IPS-15b (cell line): ENCODE measurements at regions not wholly inside any gene's neighbourhood (a gene's known extent, or its start where the extent isn't known, plus 50 kb on each side); places are given as distances from the start of the nearest gene placed in this dataset.

ENCODE experiments used
- H3K27me3 ChIP-seq: one replicate; pipeline ENCODE4 v1.6.1; 2013; ENCODE audit warnings: low read length; ENCODE audit not compliant: control insufficient read depth, insufficient read depth
- H3K36me3 ChIP-seq: one replicate; pipeline ENCODE4 v1.6.1; 2013; ENCODE audit warnings: low read length; ENCODE audit not compliant: control insufficient read depth, insufficient read depth
- H3K4me1 ChIP-seq: one replicate; pipeline ENCODE4 v1.6.1; 2013; ENCODE audit warnings: mild to moderate bottlenecking, low read length; ENCODE audit not compliant: control insufficient read depth, insufficient read depth
- H3K4me3 ChIP-seq: one replicate; pipeline ENCODE4 v1.5.1; 2013; ENCODE audit warnings: low read depth, low read length
- H3K9ac ChIP-seq: one replicate; pipeline ENCODE4 v1.6.1; 2013; ENCODE audit warnings: low read depth, mild to moderate bottlenecking, low read length
- H3K9me3 ChIP-seq: one replicate; pipeline ENCODE4 v1.6.1; 2013; ENCODE audit warnings: mild to moderate bottlenecking, low read length; ENCODE audit not compliant: control insufficient read depth, insufficient read depth

DNA sequence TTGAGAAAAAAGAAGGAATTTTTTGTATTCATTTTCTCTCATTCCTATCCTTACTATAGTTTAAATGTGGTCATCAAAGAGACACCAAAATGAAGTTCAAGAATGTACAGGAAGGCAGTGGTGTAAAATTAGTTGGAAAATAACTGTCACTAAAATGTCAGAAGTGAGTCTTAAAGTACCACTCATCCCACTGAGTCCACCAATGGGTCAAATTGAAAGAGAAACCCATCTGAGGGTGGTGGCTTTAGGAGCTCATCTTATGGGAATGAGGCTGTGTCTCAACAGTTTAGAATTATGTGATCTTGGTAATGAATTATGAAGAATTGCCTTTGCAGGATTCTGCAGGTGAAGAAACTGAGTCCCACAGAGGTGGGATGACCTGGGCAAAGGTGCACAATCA lies 403.5 kb downstream of the FGF9 start:
- H3K9ac ChIP-seq: no peak overlapping the region
- H3K4me1 ChIP-seq: peaks cover 4% of the 10 kb centered on the region
- H3K4me3 ChIP-seq: no peak overlapping the region
- no peaks in the 10 kb centered on the region for H3K36me3 ChIP-seq
- H3K9me3 ChIP-seq: no peaks in the 10 kb centered on the region
- H3K27me3 ChIP-seq: peaks cover 12% of the 10 kb centered on the region

DNA sequence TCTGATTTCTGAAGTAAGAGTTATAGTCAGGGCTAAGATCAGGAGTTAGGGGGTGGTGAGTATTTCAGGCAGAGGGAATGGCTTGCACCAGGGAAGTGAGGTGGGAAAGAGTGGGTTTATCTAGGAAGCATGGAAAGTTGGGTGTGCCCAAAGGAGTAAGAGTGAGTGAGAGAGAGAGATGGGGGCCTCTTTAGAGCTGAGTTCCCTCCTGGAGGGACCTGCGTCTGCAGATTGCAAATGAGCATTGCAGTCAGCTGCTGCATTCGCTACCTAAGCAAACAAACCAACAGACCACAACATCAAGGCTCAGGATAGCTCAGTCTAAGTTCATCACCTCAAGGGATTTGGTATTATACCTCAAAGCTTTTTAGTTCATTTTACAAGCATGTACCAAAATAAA lies 405.8 kb downstream of the FGF9 start:
- H3K27me3 ChIP-seq: peaks cover 12% of the 10 kb centered on the region
- no peak overlapping the region for H3K9ac ChIP-seq
- H3K36me3 ChIP-seq: no peaks in the 10 kb centered on the region
- peaks cover 4% of the 10 kb centered on the region for H3K4me1 ChIP-seq
- H3K4me3 ChIP-seq: no peak overlapping the region
- H3K9me3 ChIP-seq: no peaks in the 10 kb centered on the region

DNA sequence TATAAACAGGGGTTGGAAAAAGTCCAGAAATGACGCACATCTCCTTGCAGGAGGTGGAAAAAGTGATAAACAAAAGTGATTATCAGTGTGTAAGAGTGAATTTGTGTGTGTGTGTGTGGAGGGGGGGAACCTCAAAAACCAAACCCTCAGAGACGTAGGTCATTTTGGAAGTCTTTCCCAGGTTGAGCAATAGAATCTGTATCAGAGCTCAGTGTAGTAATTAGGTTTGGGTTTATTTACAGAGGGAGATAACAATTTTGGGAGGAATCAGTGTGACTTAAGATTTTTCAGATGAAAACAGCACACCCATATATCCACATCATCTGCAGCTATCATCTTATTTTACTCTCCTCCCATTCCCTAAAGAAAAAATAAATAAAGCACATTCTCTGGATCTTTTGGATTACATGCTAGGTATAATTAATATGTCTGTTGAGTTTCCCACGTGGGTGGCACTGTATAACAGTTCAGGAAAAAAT lies 406.4 kb downstream of the FGF9 start:
- H3K27me3 ChIP-seq: peaks cover 16% of the 10 kb centered on the region
- H3K4me1 ChIP-seq: peaks cover 4% of the 10 kb centered on the region
- no peak overlapping the region for H3K4me3 ChIP-seq
- H3K9me3 ChIP-seq: no peaks in the 10 kb centered on the region
- H3K36me3 ChIP-seq: no peaks in the 10 kb centered on the region
- no peak overlapping the region for H3K9ac ChIP-seq

DNA sequence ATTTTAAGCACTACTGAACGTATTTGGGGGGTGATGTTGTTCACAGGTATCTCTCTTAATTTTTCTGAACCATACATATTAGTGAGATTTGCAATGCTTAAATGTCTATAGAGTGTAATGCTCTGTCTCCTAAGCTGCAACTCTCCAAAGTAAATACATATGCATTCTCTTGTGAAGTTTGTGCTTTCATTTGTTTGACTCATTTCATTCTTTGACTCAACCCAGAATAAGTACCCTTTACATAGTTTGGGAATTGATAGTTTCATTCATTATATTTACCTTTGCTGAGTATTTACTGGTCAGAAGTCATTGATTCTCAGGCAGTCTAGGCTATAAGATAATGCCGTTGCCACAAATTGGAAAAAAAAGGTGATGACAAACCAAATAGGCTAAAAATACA lies 406.9 kb downstream of the FGF9 start:
- peaks cover 4% of the 10 kb centered on the region for H3K4me1 ChIP-seq
- no peak overlapping the region for H3K4me3 ChIP-seq
- H3K27me3 ChIP-seq: peaks cover 19% of the 10 kb centered on the region
- no peak overlapping the region for H3K9ac ChIP-seq
- H3K36me3 ChIP-seq: no peaks in the 10 kb centered on the region
- no peaks in the 10 kb centered on the region for H3K9me3 ChIP-seq

DNA sequence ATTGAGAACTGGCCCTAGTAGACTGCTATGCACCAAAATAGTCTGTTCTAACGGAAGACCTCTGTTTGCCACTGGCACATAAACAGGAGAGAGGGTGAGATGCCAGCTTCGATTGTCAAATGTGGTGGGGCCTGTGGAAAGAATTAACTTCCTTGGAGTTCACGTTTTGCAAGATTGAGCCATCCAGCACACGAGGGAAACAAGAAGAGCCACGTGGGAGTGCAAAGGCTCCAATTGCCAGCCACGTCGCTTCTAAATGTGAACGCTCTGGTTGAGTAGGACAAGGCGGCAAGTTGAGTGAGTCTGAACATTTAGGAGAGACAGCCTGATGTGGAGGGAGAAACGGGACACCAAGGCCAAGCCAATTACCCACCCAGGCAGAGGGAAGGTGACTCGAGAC lies 409.1 kb downstream of the FGF9 start:
- Histone ChIP-seq H3K4me1 (peaks cover 4% of the 10 kb centered on the region), H3K36me3 (no peaks in the 10 kb centered on the region), H3K9me3 (no peaks in the 10 kb centered on the region), H3K9ac (no peak overlapping the region), H3K27me3 (peaks cover 19% of the 10 kb centered on the region), H3K4me3 (no peak overlapping the region)

DNA sequence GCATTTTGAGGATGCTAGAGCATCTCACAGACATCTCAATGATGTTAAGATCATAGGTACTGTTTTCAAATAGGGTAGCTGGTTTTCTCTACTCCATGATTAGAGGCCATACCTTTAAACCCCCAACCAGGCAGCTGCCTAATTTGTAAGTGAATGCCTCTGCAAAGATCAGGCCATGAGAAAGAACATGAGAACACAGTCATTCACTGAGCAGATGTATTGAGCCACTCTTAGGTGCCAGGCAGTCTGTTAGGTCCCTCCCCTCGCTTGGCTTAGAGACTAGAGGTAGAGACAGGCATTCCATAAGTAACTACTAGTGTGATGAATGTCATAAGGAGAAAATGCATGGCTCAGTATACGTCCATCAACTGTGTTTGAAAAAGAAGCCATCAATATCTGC lies 410.0 kb downstream of the FGF9 start:
- Histone ChIP-seq H3K36me3 (no peaks in the 10 kb centered on the region), H3K4me3 (no peak overlapping the region), H3K27me3 (peaks cover 19% of the 10 kb centered on the region), H3K4me1 (peaks cover 4% of the 10 kb centered on the region), H3K9me3 (no peaks in the 10 kb centered on the region), H3K9ac (no peak overlapping the region)

DNA sequence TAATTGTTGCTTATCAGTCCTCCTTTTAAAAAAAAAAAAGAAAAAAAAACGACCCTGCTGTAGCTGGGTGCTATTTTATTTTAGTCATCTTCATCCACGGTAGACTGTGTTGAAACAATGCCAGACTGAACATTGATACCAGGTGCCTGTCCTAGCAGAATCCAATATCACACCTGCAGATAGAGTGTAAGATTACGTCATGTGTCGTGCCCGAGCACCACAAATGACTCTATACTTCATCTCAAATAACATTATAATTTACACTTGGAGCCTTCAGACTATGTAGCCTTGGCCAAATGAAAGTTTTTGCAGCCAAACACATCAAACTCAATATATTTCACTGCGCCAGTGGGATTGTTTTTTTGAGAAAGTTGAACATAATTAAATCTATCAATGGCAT lies 410.6 kb downstream of the FGF9 start:
- H3K9ac ChIP-seq: no peak overlapping the region
- H3K4me1 ChIP-seq: peaks cover 4% of the 10 kb centered on the region
- no peak overlapping the region for H3K4me3 ChIP-seq
- H3K36me3 ChIP-seq: no peaks in the 10 kb centered on the region
- no peaks in the 10 kb centered on the region for H3K9me3 ChIP-seq
- peaks cover 19% of the 10 kb centered on the region for H3K27me3 ChIP-seq

DNA sequence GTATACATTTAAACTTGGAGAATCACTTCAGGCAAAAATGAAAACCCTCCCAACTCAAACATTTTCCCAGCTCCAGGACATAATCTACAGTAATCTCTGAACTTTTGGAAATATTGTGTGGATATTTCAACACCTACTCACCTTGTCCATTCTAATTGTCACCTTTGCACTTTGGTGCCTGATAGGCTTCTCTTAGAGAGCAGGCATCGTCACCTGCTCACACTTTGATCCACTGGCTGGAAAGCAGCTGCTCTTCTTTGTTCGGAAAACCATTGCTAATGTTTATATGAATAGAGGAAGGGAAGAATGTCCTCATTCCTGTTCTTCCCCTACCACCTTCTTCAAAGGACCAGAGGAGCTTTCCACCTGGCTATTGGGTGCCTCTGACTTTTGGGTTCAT lies 411.2 kb downstream of the FGF9 start:
- Histone ChIP-seq H3K36me3 (no peaks in the 10 kb centered on the region), H3K9ac (no peak overlapping the region), H3K4me1 (no peaks in the 10 kb centered on the region), H3K27me3 (peaks cover 19% of the 10 kb centered on the region), H3K4me3 (no peak overlapping the region), H3K9me3 (no peaks in the 10 kb centered on the region)

DNA sequence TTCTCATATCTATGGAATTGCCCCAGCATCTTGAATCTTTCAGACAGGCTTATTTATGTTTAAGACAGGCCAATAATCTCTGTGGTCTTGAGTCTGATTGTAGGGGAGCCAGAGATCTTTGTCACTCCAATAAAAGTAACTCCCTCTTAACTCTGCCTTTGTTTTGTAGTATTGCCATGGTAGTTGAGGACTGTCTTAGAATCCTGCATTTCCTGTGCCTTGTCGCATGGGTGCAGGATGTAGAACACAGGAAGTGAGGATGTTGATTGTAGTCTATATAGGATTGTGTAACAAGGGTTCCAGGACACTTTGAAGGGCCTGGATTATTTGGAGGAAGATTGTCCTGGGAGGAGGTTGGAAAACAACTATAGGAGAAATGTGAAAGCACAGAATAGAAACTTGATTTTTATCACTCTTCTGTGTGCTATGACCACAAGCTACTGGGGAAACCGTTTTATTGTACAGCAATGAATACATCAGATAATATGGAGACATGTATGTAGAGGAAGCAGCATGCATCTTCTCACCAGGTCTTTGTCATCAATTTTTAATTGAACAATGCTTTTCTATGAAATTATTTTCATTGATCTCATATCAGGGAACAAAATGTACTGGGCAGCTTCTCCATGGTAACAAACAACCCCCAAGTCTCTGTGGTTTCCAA lies 411.7 kb downstream of the FGF9 start:
- Histone ChIP-seq H3K4me3 (no peak overlapping the region), H3K36me3 (no peaks in the 10 kb centered on the region), H3K27me3 (peaks cover 19% of the 10 kb centered on the region), H3K4me1 (no peaks in the 10 kb centered on the region), H3K9me3 (no peaks in the 10 kb centered on the region), H3K9ac (no peak overlapping the region)

DNA sequence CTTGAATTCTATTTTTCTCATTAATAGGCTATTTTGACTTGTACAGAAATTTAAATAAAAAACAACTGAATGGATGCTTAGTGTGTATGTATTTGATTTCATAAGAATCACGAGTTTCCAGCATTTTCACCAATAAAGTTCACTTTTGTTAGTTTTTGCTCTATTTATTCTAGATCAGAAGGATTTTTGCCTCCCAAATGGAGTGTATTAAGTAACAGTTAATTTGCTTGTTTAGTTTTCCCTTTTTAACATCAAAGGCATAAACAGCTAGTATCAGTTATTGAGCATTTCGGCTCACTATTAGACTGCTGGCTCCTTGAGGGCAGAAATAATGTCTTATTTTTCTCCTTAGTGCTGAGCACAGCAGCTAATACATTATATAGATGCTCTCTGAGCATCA lies 414.1 kb downstream of the FGF9 start:
- H3K36me3 ChIP-seq: no peaks in the 10 kb centered on the region
- peaks cover 7% of the 10 kb centered on the region for H3K27me3 ChIP-seq
- H3K9ac ChIP-seq: no peak overlapping the region
- H3K4me1 ChIP-seq: no peaks in the 10 kb centered on the region
- no peaks in the 10 kb centered on the region for H3K9me3 ChIP-seq
- H3K4me3 ChIP-seq: no peak overlapping the region

DNA sequence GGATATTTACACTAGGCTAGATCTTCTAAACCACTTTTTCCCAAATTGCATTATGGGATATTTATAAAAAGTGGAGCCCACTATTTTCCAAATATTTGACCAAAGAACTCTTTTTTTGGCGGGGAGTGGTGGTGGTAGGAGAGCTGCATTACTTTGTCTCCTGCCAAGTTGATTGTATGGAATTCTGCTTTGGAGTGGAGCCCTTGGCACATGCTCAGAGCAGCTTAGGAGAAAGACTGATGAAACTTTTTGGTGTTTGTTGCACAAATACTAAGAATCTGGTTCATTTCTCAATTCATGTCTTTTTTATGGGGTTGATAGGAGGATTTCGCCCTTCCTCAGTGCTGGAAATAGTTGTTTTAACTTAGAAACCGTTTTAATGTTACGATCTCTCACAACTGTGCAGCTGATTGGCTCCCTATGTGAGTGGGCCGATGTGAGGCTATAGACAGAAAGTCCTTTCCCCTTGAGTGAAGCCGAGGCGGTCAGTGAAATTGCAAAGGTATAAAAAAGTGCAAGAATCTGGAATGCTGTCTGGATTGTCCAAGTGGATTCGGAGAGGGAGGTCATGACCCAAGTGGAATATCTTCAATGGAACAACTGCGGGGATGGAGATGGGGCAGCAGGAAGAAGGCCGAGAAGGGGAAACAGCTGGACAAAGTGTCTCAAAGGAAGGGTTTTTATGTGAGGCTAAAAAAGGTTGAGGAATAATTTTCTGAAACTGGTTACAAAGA lies 415.9 kb downstream of the FGF9 start:
- Histone ChIP-seq H3K4me3 (no peak overlapping the region), H3K36me3 (no peaks in the 10 kb centered on the region), H3K27me3 (peaks cover 7% of the 10 kb centered on the region), H3K4me1 (no peaks in the 10 kb centered on the region), H3K9me3 (no peaks in the 10 kb centered on the region), H3K9ac (no peak overlapping the region)

DNA sequence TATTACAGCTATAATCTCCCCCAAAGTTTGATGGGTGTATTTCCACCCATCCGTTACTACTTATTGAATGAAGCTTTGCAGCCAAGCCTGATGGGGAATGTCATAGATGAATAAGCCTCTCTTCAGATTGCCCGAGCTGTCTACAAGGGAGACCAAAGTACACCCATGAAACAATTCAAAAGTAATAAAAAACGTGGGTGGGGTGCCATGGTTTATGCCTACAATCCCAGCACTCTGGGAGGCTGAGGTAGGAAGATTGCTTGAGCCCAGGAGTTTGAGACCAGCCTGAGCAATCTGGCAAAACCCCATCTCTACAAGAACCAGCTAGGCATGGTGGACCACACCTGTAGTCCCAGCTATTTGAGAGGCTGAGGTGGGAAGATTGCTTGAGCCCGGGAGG lies 419.2 kb downstream of the FGF9 start:
- H3K4me3 ChIP-seq: no peak overlapping the region
- no peaks in the 10 kb centered on the region for H3K36me3 ChIP-seq
- H3K4me1 ChIP-seq: no peaks in the 10 kb centered on the region
- H3K9me3 ChIP-seq: no peaks in the 10 kb centered on the region
- H3K27me3 ChIP-seq: no peaks in the 10 kb centered on the region
- no peak overlapping the region for H3K9ac ChIP-seq
